HEK293 (cell line): ENCODE measurements at regions not wholly inside any gene's neighbourhood (a gene's known extent, or its start where the extent isn't known, plus 50 kb on each side); places are given as distances from the start of the nearest gene placed in this dataset.

Experiments
- KLF10 ChIP-seq: fragments of 450-650 bp; IDR thresholded peaks from 2 replicates; pipeline ENCODE4 v1.5.1; 2018; ENCODE audit warnings: missing biosample characterization, mild to moderate bottlenecking, missing genetic modification characterization
- REPIN1 ChIP-seq: fragments of 450-650 bp; formaldehyde crosslinking; IDR thresholded peaks from 2 replicates; pipeline ENCODE4 v1.5.1; 2017; ENCODE audit warnings: missing biosample characterization, missing genetic modification characterization, low read depth
- SP2 ChIP-seq: fragments of 450-650 bp; formaldehyde crosslinking; IDR thresholded peaks from 2 replicates; pipeline ENCODE4 v1.5.1; 2016; ENCODE audit warnings: missing biosample characterization, missing genetic modification characterization
- TCF7L2 ChIP-seq: IDR thresholded peaks from 2 replicates; pipeline ENCODE4 v1.6.1; 2011; ENCODE audit warnings: low read depth, mild to moderate bottlenecking, inconsistent platforms, low read length, moderate library complexity, borderline replicate concordance
- YY1 ChIP-seq: fragments of 450-650 bp; formaldehyde crosslinking; IDR thresholded peaks from 2 replicates; pipeline ENCODE4 v1.5.1; 2018; ENCODE audit warnings: missing biosample characterization, missing genetic modification characterization
- ZNF174 ChIP-seq: fragments of 450-650 bp; formaldehyde crosslinking; IDR thresholded peaks from 2 replicates; pipeline ENCODE4 v1.5.0; 2017; ENCODE audit warnings: missing biosample characterization, mild to moderate bottlenecking, missing genetic modification characterization
- ZNF24 ChIP-seq: fragments of 450-650 bp; formaldehyde crosslinking; IDR thresholded peaks from 2 replicates; pipeline ENCODE4 v1.5.1; 2016; ENCODE audit warnings: missing biosample characterization, missing genetic modification characterization
- ZNF776 ChIP-seq: fragments of 450-650 bp; formaldehyde crosslinking; IDR thresholded peaks from 2 replicates; pipeline ENCODE4 v1.5.0; 2017; ENCODE audit warnings: missing biosample characterization, missing genetic modification characterization, borderline replicate concordance
- TF ChIP-seq, protein P1 (sequence below): fragments of 450-650 bp; formaldehyde crosslinking; IDR thresholded peaks from 2 replicates; pipeline ENCODE4 v1.5.1; 2016; ENCODE audit warnings: missing biosample characterization, missing genetic modification characterization
- TF ChIP-seq, protein P2 (sequence below): fragments of 450-650 bp; formaldehyde crosslinking; IDR thresholded peaks from 2 replicates; pipeline ENCODE4 v1.5.1; 2016; ENCODE audit warnings: missing biosample characterization, missing genetic modification characterization
- TF ChIP-seq, protein P3 (sequence below): fragments of 450-650 bp; formaldehyde crosslinking; IDR thresholded peaks from 2 replicates; pipeline ENCODE4 v1.5.1; 2016; ENCODE audit warnings: missing biosample characterization, missing genetic modification characterization, low read depth
- TF ChIP-seq, protein P4 (sequence below): fragments of 450-650 bp; formaldehyde crosslinking; IDR thresholded peaks from 2 replicates; pipeline ENCODE4 v1.5.1; 2016; ENCODE audit warnings: missing biosample characterization, missing genetic modification characterization

DNA sequence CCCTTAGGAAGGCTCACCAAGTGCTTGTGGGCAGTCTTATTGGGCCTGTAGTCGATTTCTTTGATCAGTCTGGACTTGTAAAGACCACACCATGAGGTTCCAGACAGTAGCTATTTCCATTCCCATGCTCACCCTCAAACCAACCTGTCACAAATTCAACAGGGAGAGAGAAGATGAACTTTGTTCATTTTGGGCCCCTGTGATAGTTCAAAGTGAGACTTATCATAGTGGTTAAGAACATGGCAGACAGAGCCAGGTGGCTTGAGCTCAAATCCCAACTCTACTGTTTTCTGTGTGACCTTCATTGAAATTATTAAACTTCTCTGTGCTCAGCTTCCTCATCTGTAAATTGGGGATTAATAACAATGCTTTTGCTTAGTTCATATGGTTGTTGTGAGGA is 53.9 kb upstream of the CTLA4 start:
- TF ChIP-seq, protein P1, sequence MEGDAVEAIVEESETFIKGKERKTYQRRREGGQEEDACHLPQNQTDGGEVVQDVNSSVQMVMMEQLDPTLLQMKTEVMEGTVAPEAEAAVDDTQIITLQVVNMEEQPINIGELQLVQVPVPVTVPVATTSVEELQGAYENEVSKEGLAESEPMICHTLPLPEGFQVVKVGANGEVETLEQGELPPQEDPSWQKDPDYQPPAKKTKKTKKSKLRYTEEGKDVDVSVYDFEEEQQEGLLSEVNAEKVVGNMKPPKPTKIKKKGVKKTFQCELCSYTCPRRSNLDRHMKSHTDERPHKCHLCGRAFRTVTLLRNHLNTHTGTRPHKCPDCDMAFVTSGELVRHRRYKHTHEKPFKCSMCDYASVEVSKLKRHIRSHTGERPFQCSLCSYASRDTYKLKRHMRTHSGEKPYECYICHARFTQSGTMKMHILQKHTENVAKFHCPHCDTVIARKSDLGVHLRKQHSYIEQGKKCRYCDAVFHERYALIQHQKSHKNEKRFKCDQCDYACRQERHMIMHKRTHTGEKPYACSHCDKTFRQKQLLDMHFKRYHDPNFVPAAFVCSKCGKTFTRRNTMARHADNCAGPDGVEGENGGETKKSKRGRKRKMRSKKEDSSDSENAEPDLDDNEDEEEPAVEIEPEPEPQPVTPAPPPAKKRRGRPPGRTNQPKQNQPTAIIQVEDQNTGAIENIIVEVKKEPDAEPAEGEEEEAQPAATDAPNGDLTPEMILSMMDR (tag by site-specific recombination), result no peak
- TF ChIP-seq, protein P2, sequence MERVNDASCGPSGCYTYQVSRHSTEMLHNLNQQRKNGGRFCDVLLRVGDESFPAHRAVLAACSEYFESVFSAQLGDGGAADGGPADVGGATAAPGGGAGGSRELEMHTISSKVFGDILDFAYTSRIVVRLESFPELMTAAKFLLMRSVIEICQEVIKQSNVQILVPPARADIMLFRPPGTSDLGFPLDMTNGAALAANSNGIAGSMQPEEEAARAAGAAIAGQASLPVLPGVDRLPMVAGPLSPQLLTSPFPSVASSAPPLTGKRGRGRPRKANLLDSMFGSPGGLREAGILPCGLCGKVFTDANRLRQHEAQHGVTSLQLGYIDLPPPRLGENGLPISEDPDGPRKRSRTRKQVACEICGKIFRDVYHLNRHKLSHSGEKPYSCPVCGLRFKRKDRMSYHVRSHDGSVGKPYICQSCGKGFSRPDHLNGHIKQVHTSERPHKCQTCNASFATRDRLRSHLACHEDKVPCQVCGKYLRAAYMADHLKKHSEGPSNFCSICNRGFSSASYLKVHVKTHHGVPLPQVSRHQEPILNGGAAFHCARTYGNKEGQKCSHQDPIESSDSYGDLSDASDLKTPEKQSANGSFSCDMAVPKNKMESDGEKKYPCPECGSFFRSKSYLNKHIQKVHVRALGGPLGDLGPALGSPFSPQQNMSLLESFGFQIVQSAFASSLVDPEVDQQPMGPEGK, result no peak
- TF ChIP-seq REPIN1 (tag by site-specific recombination), result no peak
- TF ChIP-seq TCF7L2, result no peak
- TF ChIP-seq SP2 (tag by site-specific recombination), result no peak
- TF ChIP-seq, protein P3, sequence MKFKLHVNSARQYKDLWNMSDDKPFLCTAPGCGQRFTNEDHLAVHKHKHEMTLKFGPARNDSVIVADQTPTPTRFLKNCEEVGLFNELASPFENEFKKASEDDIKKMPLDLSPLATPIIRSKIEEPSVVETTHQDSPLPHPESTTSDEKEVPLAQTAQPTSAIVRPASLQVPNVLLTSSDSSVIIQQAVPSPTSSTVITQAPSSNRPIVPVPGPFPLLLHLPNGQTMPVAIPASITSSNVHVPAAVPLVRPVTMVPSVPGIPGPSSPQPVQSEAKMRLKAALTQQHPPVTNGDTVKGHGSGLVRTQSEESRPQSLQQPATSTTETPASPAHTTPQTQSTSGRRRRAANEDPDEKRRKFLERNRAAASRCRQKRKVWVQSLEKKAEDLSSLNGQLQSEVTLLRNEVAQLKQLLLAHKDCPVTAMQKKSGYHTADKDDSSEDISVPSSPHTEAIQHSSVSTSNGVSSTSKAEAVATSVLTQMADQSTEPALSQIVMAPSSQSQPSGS, result no peak
- no peak for TF ChIP-seq KLF10
- no peak for TF ChIP-seq ZNF24
- TF ChIP-seq ZNF174 (tag by site-specific recombination), result no peak
- TF ChIP-seq, protein P4, sequence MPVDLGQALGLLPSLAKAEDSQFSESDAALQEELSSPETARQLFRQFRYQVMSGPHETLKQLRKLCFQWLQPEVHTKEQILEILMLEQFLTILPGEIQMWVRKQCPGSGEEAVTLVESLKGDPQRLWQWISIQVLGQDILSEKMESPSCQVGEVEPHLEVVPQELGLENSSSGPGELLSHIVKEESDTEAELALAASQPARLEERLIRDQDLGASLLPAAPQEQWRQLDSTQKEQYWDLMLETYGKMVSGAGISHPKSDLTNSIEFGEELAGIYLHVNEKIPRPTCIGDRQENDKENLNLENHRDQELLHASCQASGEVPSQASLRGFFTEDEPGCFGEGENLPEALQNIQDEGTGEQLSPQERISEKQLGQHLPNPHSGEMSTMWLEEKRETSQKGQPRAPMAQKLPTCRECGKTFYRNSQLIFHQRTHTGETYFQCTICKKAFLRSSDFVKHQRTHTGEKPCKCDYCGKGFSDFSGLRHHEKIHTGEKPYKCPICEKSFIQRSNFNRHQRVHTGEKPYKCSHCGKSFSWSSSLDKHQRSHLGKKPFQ, result no peak
- no peak for TF ChIP-seq YY1
- no peak for TF ChIP-seq ZNF776 (tag by site-specific recombination)
